H9 (cell line): ENCODE measurements at regions not wholly inside any gene's neighbourhood (a gene's known extent, or its start where the extent isn't known, plus 50 kb on each side); places are given as distances from the start of the nearest gene placed in this dataset.

Experiments used
- DNase-seq: peaks from one replicate; pipeline ENCODE4 v3.0.0-alpha.2; 2017
- H2AFZ ChIP-seq: one replicate; pipeline ENCODE4 v1.6.1; 2013; ENCODE audit warnings: mild to moderate bottlenecking, low read length, control low read depth, moderate library complexity
- H2AK5ac ChIP-seq: 2 replicates; pipeline ENCODE4 v1.6.1; 2013; ENCODE audit warnings: low read length, control low read depth, mixed read lengths; ENCODE audit not compliant: insufficient read length
- H2BK120ac ChIP-seq: one replicate; pipeline ENCODE4 v1.6.1; 2013; ENCODE audit warnings: low read depth, mild to moderate bottlenecking, low read length, control low read depth, inconsistent platforms; ENCODE audit not compliant: poor library complexity, severe bottlenecking
- H2BK12ac ChIP-seq: 2 replicates; pipeline ENCODE4 v1.6.1; 2013; ENCODE audit warnings: low read length, control low read depth, mixed read lengths, low read depth; ENCODE audit not compliant: insufficient read length
- H2BK15ac ChIP-seq: 2 replicates; pipeline ENCODE4 v1.6.1; 2013; ENCODE audit warnings: low read depth, low read length, control low read depth
- H2BK20ac ChIP-seq: one replicate; pipeline ENCODE4 v1.6.1; 2013; ENCODE audit warnings: low read depth, mild to moderate bottlenecking, low read length, control low read depth, inconsistent platforms; ENCODE audit not compliant: poor library complexity, severe bottlenecking
- H2BK5ac ChIP-seq: 2 replicates; pipeline ENCODE4 v1.6.1; 2013; ENCODE audit warnings: low read length, control low read depth, mixed read lengths; ENCODE audit not compliant: insufficient read length
- H3K14ac ChIP-seq: 2 replicates; pipeline ENCODE4 v1.6.1; 2013; ENCODE audit warnings: low read length, control low read depth; ENCODE audit not compliant: insufficient read depth
- H3K18ac ChIP-seq: 2 replicates; pipeline ENCODE4 v1.6.1; 2013; ENCODE audit warnings: low read depth, mild to moderate bottlenecking, mixed read lengths, low read length, control low read depth; ENCODE audit not compliant: insufficient read length
- H3K23ac ChIP-seq: 2 replicates; pipeline ENCODE4 v1.6.1; 2013; ENCODE audit warnings: low read length, control low read depth, mixed read lengths, low read depth; ENCODE audit not compliant: insufficient read length
- H3K23me2 ChIP-seq: 2 replicates; pipeline ENCODE4 v1.6.1; 2013; ENCODE audit warnings: low read depth, mild to moderate bottlenecking, mixed read lengths, low read length, control low read depth; ENCODE audit not compliant: insufficient read length, poor library complexity, severe bottlenecking
- H3K27ac ChIP-seq: 2 replicates; pipeline ENCODE4 v1.5.1; 2013; ENCODE audit warnings: low read length, control low read depth, mixed read lengths, low read depth; ENCODE audit not compliant: insufficient read length
- H3K27me3 ChIP-seq: 2 replicates; pipeline ENCODE4 v1.6.1; 2013; ENCODE audit warnings: low read length, control low read depth, inconsistent platforms; ENCODE audit not compliant: insufficient read depth
- H3K4ac ChIP-seq: 2 replicates; pipeline ENCODE4 v1.6.1; 2013; ENCODE audit warnings: low read depth, mild to moderate bottlenecking, control low read depth, inconsistent platforms, low read length, moderate library complexity
- H3K4me1 ChIP-seq: 2 replicates; pipeline ENCODE4 v1.6.1; 2013; ENCODE audit warnings: low read length, control low read depth, inconsistent platforms; ENCODE audit not compliant: insufficient read depth
- H3K4me2 ChIP-seq: 2 replicates; pipeline ENCODE4 v1.6.1; 2013; ENCODE audit warnings: low read length, control low read depth, mixed read lengths; ENCODE audit not compliant: insufficient read length, insufficient read depth
- H3K56ac ChIP-seq: 2 replicates; pipeline ENCODE4 v1.6.1; 2013; ENCODE audit warnings: low read depth, mild to moderate bottlenecking, mixed read lengths, low read length, control low read depth; ENCODE audit not compliant: insufficient read length
- H3K79me1 ChIP-seq: 2 replicates; pipeline ENCODE4 v1.6.1; 2013; ENCODE audit warnings: low read depth, mild to moderate bottlenecking, moderate library complexity, low read length, control low read depth, inconsistent platforms; ENCODE audit not compliant: insufficient read depth, poor library complexity, severe bottlenecking
- H3K79me2 ChIP-seq: 2 replicates; pipeline ENCODE4 v1.6.1; 2013; ENCODE audit warnings: low read length, control low read depth, inconsistent platforms; ENCODE audit not compliant: insufficient read depth
- H3K9ac ChIP-seq: 2 replicates; pipeline ENCODE4 v1.6.1; 2013; ENCODE audit warnings: low read length, control low read depth, mixed read lengths; ENCODE audit not compliant: insufficient read length; ENCODE audit errors: extremely low read depth
- H3K9me3 ChIP-seq: one replicate; pipeline ENCODE4 v1.6.1; 2013; ENCODE audit warnings: low read depth, low read length, inconsistent platforms; ENCODE audit not compliant: control insufficient read depth
- H3T11ph ChIP-seq: one replicate; pipeline ENCODE4 v1.6.1; 2013; ENCODE audit warnings: mild to moderate bottlenecking, low read length, control low read depth, inconsistent platforms
- H4K20me1 ChIP-seq: one replicate; pipeline ENCODE4 v1.6.1; 2013; ENCODE audit not compliant: control insufficient read depth, insufficient read length, insufficient read depth
- H4K5ac ChIP-seq: 2 replicates; pipeline ENCODE4 v1.6.1; 2013; ENCODE audit warnings: low read depth, mild to moderate bottlenecking, mixed read lengths, low read length, control low read depth; ENCODE audit not compliant: insufficient read length
- H4K8ac ChIP-seq: replicated peaks from 2 replicates; pipeline ENCODE4 v1.6.1; 2013; ENCODE audit warnings: low read length, control low read depth, mixed read lengths, low read depth; ENCODE audit not compliant: insufficient read length
- H4K91ac ChIP-seq: 2 replicates; pipeline ENCODE4 v1.6.1; 2013; ENCODE audit warnings: low read depth, mild to moderate bottlenecking, moderate library complexity, mixed read lengths, low read length, control low read depth; ENCODE audit not compliant: insufficient read length
- H3K27ac Mint-ChIP-seq, 3 experiments: 2 replicates in 2 of 3; 3 replicates in 1 of 3; pipeline ENCODE4 v1.8.0; 2020 to 2021; ENCODE audit warnings: mixed read lengths in 3 of 3, mild to moderate bottlenecking in 1 of 3, moderate library complexity in 1 of 3
- H3K27me3 Mint-ChIP-seq: 2 replicates; pipeline ENCODE4 v1.8.0; 2021; ENCODE audit warnings: low read depth, mild to moderate bottlenecking, moderate library complexity, mixed read lengths
- H3K36me3 Mint-ChIP-seq, 3 experiments: 2 replicates in 2 of 3; 3 replicates in 1 of 3; pipeline ENCODE4 v1.8.0; 2020 to 2021; ENCODE audit warnings: low read depth in 3 of 3, mixed read lengths in 3 of 3; ENCODE audit not compliant: insufficient read depth in 1 of 3
- H3K4me1 Mint-ChIP-seq, 2 experiments: 2 replicates each; pipeline ENCODE4 v1.8.0; 2020; ENCODE audit warnings: mixed read lengths in 2 of 2
- H3K4me3 Mint-ChIP-seq, 2 experiments: 2 replicates in 1 of 2; 3 replicates in 1 of 2; pipeline ENCODE4 v1.8.0; 2020 to 2021; ENCODE audit warnings: mild to moderate bottlenecking in 2 of 2, mixed read lengths in 2 of 2, moderate library complexity in 1 of 2
- H3K9me3 Mint-ChIP-seq, 2 experiments: 2 replicates in 1 of 2; 3 replicates in 1 of 2; pipeline ENCODE4 v1.8.0; 2020; ENCODE audit warnings: mild to moderate bottlenecking in 2 of 2, mixed read lengths in 2 of 2, moderate library complexity in 1 of 2
- CTCF ChIP-seq: fragments of 200-600 bp; sonication (generic); conservative IDR thresholded peaks from 3 replicates; pipeline ENCODE4 v1.8.0; 2021; ENCODE audit warnings: antibody characterized with exemption, mild to moderate bottlenecking
- WGBS: extraction: QIAGEN DNeasy Blood & Tissue Kit; methylation state at CpG from one replicate; pipeline ENCODE4 v1.1.7; 2013; ENCODE audit warnings: missing lambda C conversion rate, low lambda C conversion rate, mixed read lengths; ENCODE audit not compliant: insufficient read length; ENCODE audit errors: extremely low coverage; 5-methylcytosine and 5-hydroxymethylcytosine counted together

- Histone ChIP-seq H3K9ac (no peak overlapping the region), H3K4me1 (no peaks in the 10 kb centered on the region), H4K8ac (no peak overlapping the region), H3K56ac (no peak overlapping the region), H3K79me2 (no peaks in the 10 kb centered on the region), H2AK5ac (no peak overlapping the region), H3K14ac (no peak overlapping the region; the same call in 1 of the 2 replicates), H3K9me3 (no peaks in the 10 kb centered on the region), H2BK12ac (no peak overlapping the region), H2BK15ac (no peak overlapping the region), H3T11ph (no peak overlapping the region), H3K27ac (no peak overlapping the region), H3K18ac (no peak overlapping the region), H3K79me1 (no peaks in the 10 kb centered on the region), H4K20me1 (no peaks in the 10 kb centered on the region), H2AFZ (no peak overlapping the region), H3K23ac (no peak overlapping the region), H3K4me2 (no peak overlapping the region), H3K23me2 (no peaks in the 10 kb centered on the region), H3K4ac (no peak overlapping the region), H2BK120ac (no peak overlapping the region), H2BK20ac (no peak overlapping the region), H3K27me3 (no peaks in the 10 kb centered on the region), H4K91ac (no peak overlapping the region), H4K5ac (no peak overlapping the region), H2BK5ac (no peak overlapping the region)
- no peak overlapping the region for H3K27ac Mint-ChIP-seq
- no peaks in the 10 kb centered on the region for H3K9me3 Mint-ChIP-seq
- peaks cover under 1 to 14% of the 10 kb centered on the region in 2 experiments; a peak in 3 of 4 replicates for H3K4me1 Mint-ChIP-seq
- TF ChIP-seq CTCF: no peak
- DNase-seq: no peak
- H3K4me3 Mint-ChIP-seq: no peak overlapping the region
- no CpG with 5 or more reads among the region's 10 CpGs for WGBS
- H3K27me3 Mint-ChIP-seq: peaks cover 11% of the 10 kb centered on the region
- no peaks in the 10 kb centered on the region for H3K36me3 Mint-ChIP-seq
These were observed 149.9 kb upstream of the COPS8 start for GRCh38 chr2:236935631-236936445.
